GM12878 (cell line): ENCODE measurements at regions not wholly inside any gene's neighbourhood (a gene's known extent, or its start where the extent isn't known, plus 50 kb on each side); places are given as distances from the start of the nearest gene placed in this dataset.

Source experiments
- ATAC-seq: fragments of 200-7000 bp; cut with Tn5 transposase; 3 replicates; pipeline ENCODE4 v1.9.1; 2020; ENCODE audit warnings: mild to moderate bottlenecking, moderate library complexity
- BruUV-seq: library from RNA; stranded (reverse); fragments of 400-500 nt; replicated peaks from 2 replicates; lab custom pipeline; 2021; lab: Mats Ljungman, UMichigan
- CTCF ChIA-PET: fragments of 300-600 bp; sonication (Branson Sonifier 250); formaldehyde crosslinking; extraction: SDS; loops from one replicate; lab custom pipeline; 2021; ENCODE audit warnings: inconsistent platforms; lab: Yijun Ruan, JAX
- POLR2A ChIA-PET: fragments of 350-600 bp; formaldehyde crosslinking; extraction: SDS; loops from one replicate; lab custom pipeline; 2021; ENCODE audit warnings: inconsistent platforms; lab: Charles Lee
- RAD21 ChIA-PET: fragments of 300-600 bp; sonication (Branson Sonifier 250); formaldehyde crosslinking; loops from one replicate; lab custom pipeline; 2023; ENCODE audit warnings: antibody characterized with exemption; ENCODE audit not compliant: unreplicated experiment; lab: Charles Lee
- SMC1A ChIA-PET: fragments of 300-600 bp; sonication (Branson Sonifier 250); formaldehyde crosslinking; loops from one replicate; lab custom pipeline; 2023; ENCODE audit not compliant: unreplicated experiment, uncharacterized antibody; lab: Charles Lee
- DNase-seq: peaks from one replicate; pipeline ENCODE4 v3.0.0-alpha.2; 2011; ENCODE audit warnings: low read depth, low spot score
- FAIRE-seq: peaks from 3 replicates; lab custom pipeline; 2011; peaks lifted over from hg19 to GRCh38; lab: Jason Lieb, UNC
- H2AFZ ChIP-seq: 2 replicates; pipeline ENCODE4 v1.6.0; 2011; ENCODE audit warnings: low read depth, low read length, control low read depth; ENCODE audit not compliant: control insufficient read depth
- H3K27ac ChIP-seq: 2 replicates; pipeline ENCODE4 v1.5.1; 2011; ENCODE audit warnings: control low read depth; ENCODE audit not compliant: control insufficient read depth, insufficient read depth
- H3K27me3 ChIP-seq, 2 experiments: replicated peaks in 1 of 2; 2 replicates each; pipeline versions ENCODE4 v1.6.0 to v1.6.1; 2011; ENCODE audit warnings: low read length in 1 of 2; ENCODE audit not compliant: control insufficient read depth in 2 of 2, insufficient read depth in 2 of 2
- H3K36me3 ChIP-seq, 2 experiments: 2 replicates each; pipeline ENCODE4 v1.5.1; 2011; ENCODE audit warnings: low read length in 1 of 2; ENCODE audit not compliant: control insufficient read depth in 2 of 2, insufficient read depth in 2 of 2
- H3K4me1 ChIP-seq: 2 replicates; pipeline ENCODE4 v1.6.1; 2011; ENCODE audit warnings: mild to moderate bottlenecking, low read length, moderate library complexity, mixed read lengths; ENCODE audit not compliant: control insufficient read depth, insufficient read depth
- H3K4me2 ChIP-seq: 2 replicates; pipeline ENCODE4 v1.6.0; 2011; ENCODE audit warnings: control low read depth; ENCODE audit not compliant: control insufficient read depth, insufficient read depth
- H3K4me3 ChIP-seq: fragments of 200-600 bp; sonication (generic); 2 replicates; pipeline ENCODE4 v1.5.1; 2016
- H3K79me2 ChIP-seq: 2 replicates; pipeline ENCODE4 v1.6.0; 2011; ENCODE audit warnings: low read length; ENCODE audit not compliant: control insufficient read depth, insufficient read depth
- H3K9ac ChIP-seq: 2 replicates; pipeline ENCODE4 v1.8.0; 2011; ENCODE audit warnings: low read length, control low read depth, mixed read lengths; ENCODE audit not compliant: control insufficient read depth, insufficient read depth
- H3K9me3 ChIP-seq: replicated peaks from 3 replicates; pipeline ENCODE4 v1.5.1; 2011; ENCODE audit warnings: mild to moderate bottlenecking, low read length; ENCODE audit not compliant: control insufficient read depth, insufficient read depth
- H4K20me1 ChIP-seq: 2 replicates; pipeline ENCODE4 v1.6.0; 2011; ENCODE audit not compliant: control insufficient read depth, insufficient read depth
- CBFB ChIP-seq: IDR thresholded peaks from 2 replicates; pipeline ENCODE4 v1.6.1; 2016; ENCODE audit warnings: antibody characterized with exemption, low read depth
- CBX5 ChIP-seq: sonication (generic); IDR thresholded peaks from 2 replicates; pipeline ENCODE4 v1.6.1; 2016; ENCODE audit warnings: low read depth, moderate library complexity, mild to moderate bottlenecking, inconsistent platforms
- CHD4 ChIP-seq: fragments of 200-600 bp; sonication (generic); IDR thresholded peaks from 2 replicates; pipeline ENCODE4 v1.6.1; 2016; ENCODE audit warnings: mild to moderate bottlenecking
- HDAC2 ChIP-seq: fragments of 200-600 bp; sonication (generic); IDR thresholded peaks from 2 replicates; pipeline ENCODE4 v1.6.1; 2017
- HDAC6 ChIP-seq: fragments of 200-600 bp; sonication (generic); IDR thresholded peaks from one replicate; pipeline ENCODE4 v1.8.0; 2017; ENCODE audit warnings: antibody characterized with exemption; ENCODE audit not compliant: unreplicated experiment
- KDM1A ChIP-seq: fragments of 200-600 bp; sonication (generic); IDR thresholded peaks from 2 replicates; pipeline ENCODE4 v1.6.1; 2016; ENCODE audit warnings: borderline replicate concordance
- MTA3 ChIP-seq: IDR thresholded peaks from 2 replicates; pipeline ENCODE4 v1.6.1; 2012; ENCODE audit warnings: low read length, inconsistent platforms, borderline replicate concordance
- MXI1 ChIP-seq: fragments of 150-350 bp; IDR thresholded peaks from 2 replicates; pipeline ENCODE4 v1.6.1; 2011; ENCODE audit warnings: low read depth, mild to moderate bottlenecking, inconsistent platforms, low read length, improper control_type of control experiment
- PAX5 ChIP-seq: IDR thresholded peaks from 2 replicates; pipeline ENCODE4 v1.6.1; 2011; ENCODE audit warnings: low read depth, low read length, borderline replicate concordance
- RAD51 ChIP-seq: fragments of 450-650 bp; IDR thresholded peaks from 2 replicates; pipeline ENCODE4 v1.6.1; 2016; ENCODE audit warnings: moderate library complexity, mild to moderate bottlenecking, inconsistent platforms
- SIN3A ChIP-seq: IDR thresholded peaks from 2 replicates; pipeline ENCODE4 v1.6.1; 2012; ENCODE audit warnings: low read depth, low read length, improper control_type of control experiment
- TARDBP ChIP-seq: IDR thresholded peaks from 2 replicates; pipeline ENCODE4 v1.6.1; 2016; ENCODE audit warnings: borderline replicate concordance
- ZBED1 ChIP-seq: IDR thresholded peaks from 2 replicates; pipeline ENCODE4 v1.6.1; 2016; ENCODE audit warnings: borderline replicate concordance
- ZNF217 ChIP-seq: fragments of 450-650 bp; IDR thresholded peaks from 2 replicates; pipeline ENCODE4 v1.6.1; 2017; ENCODE audit warnings: antibody characterized with exemption, mild to moderate bottlenecking
- ZNF622 ChIP-seq: fragments of 450-650 bp; IDR thresholded peaks from 2 replicates; pipeline ENCODE4 v1.6.1; 2017; ENCODE audit warnings: mild to moderate bottlenecking, inconsistent platforms
- WGBS: methylation state at CpG from one replicate; pipeline ENCODE4 v1.1.6; 2016; ENCODE audit warnings: low lambda C conversion rate; ENCODE audit not compliant: insufficient replicate concordance, insufficient coverage; ENCODE audit errors: missing lambda C conversion rate; 5-methylcytosine and 5-hydroxymethylcytosine counted together
- in situ Hi-C: fragments of 300-500 bp; cut with MboI; formaldehyde crosslinking; loops from 9 replicates; pipeline ENCODE4 v1.14.3; 2018; ENCODE audit warnings: mixed read lengths
- intact Hi-C: fragments of 100-400 bp; cut with micrococcal nuclease; formaldehyde crosslinking; loops from one replicate; pipeline ENCODE4 v1.14.2; 2022; ENCODE audit not compliant: unreplicated experiment
- TF ChIP-seq, protein P1 (sequence below): fragments of 150-350 bp; IDR thresholded peaks from 2 replicates; pipeline ENCODE4 v1.6.1; 2014; ENCODE audit warnings: mild to moderate bottlenecking, low read depth, low read length
- TF ChIP-seq, protein P2 (sequence below): fragments of 450-650 bp; IDR thresholded peaks from 2 replicates; pipeline ENCODE4 v1.6.1; 2018; ENCODE audit warnings: mild to moderate bottlenecking, low read depth, moderate library complexity; ENCODE audit not compliant: partially characterized antibody
- TF ChIP-seq, protein P3 (sequence below): IDR thresholded peaks from 2 replicates; pipeline ENCODE4 v1.6.1; 2011; ENCODE audit warnings: borderline replicate concordance, low read depth, mild to moderate bottlenecking, moderate library complexity, mixed read lengths, low read length; ENCODE audit not compliant: insufficient read depth; ENCODE audit errors: extremely low read length

DNA sequence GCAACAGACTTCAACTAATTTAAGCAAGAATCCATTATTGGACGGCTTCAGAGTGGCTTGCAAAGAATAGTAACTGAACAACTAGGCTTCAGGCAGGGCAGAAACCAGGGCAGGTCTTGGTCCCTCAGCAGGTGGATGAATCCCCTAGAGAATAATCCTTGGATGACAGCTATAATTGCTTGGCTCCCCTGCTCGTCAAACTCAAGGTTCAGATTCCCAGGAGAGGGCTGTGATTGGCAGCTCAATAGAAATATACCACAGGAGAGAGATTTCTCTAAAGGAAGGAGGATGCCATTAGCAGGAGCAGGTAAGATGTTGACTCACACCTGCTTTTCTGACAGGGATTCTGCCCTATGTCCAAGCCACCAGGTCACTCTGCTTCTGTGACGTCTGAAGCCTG, 89.6 kb upstream of the PCDH8 start (continued):
- TF ChIP-seq, protein P1, sequence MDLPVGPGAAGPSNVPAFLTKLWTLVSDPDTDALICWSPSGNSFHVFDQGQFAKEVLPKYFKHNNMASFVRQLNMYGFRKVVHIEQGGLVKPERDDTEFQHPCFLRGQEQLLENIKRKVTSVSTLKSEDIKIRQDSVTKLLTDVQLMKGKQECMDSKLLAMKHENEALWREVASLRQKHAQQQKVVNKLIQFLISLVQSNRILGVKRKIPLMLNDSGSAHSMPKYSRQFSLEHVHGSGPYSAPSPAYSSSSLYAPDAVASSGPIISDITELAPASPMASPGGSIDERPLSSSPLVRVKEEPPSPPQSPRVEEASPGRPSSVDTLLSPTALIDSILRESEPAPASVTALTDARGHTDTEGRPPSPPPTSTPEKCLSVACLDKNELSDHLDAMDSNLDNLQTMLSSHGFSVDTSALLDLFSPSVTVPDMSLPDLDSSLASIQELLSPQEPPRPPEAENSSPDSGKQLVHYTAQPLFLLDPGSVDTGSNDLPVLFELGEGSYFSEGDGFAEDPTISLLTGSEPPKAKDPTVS: no peak
- TF ChIP-seq MTA3: no peak
- TF ChIP-seq SIN3A: no peak
- TF ChIP-seq CHD4: no peak
- no peak for TF ChIP-seq ZBED1
- no peak for TF ChIP-seq CBFB
- no peak for TF ChIP-seq ZNF217
- TF ChIP-seq HDAC2: no peak

DNA sequence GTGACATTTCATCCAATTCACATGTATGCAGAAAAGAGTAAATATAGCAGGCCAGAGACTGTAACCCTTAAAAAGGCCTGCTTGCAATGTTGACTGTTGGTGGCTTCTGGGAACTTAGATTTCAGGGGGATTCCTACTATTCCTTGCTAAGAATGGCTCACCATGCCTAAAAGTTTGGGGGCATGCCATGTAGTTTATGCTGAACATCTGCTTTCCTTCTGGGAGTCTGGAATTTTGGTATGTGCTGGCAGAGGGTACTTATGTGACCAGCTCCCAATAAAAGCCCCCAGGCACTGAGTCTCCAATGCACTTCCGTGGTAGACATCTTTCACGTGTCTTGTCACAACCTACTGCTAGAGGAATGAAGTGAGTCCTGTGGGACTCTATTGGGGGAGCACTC, 88.4 kb upstream of the PCDH8 start:
- Histone ChIP-seq H3K79me2 (no peaks in the 10 kb centered on the region), H4K20me1 (no peaks in the 10 kb centered on the region), H3K36me3 (no peaks in the 10 kb centered on the region), H2AFZ (no peak overlapping the region), H3K27ac (no peak overlapping the region), H3K27me3 (no peaks in the 10 kb centered on the region; a peak in 1 of 4 replicates), H3K4me2 (no peak overlapping the region), H3K9me3 (no peaks in the 10 kb centered on the region), H3K4me1 (no peaks in the 10 kb centered on the region), H3K4me3 (no peak overlapping the region), H3K9ac (no peak overlapping the region)
- ChIA-PET POLR2A (no interaction called here), SMC1A (no interaction called here), RAD21 (no interaction called here), CTCF (no interaction called here)
- intact Hi-C loops: no loop called here
- WGBS: 20% methylated on average over 2 of the region's 2 CpGs
- no peak for DNase-seq
- ATAC-seq: no peak
- TF ChIP-seq, protein P2, sequence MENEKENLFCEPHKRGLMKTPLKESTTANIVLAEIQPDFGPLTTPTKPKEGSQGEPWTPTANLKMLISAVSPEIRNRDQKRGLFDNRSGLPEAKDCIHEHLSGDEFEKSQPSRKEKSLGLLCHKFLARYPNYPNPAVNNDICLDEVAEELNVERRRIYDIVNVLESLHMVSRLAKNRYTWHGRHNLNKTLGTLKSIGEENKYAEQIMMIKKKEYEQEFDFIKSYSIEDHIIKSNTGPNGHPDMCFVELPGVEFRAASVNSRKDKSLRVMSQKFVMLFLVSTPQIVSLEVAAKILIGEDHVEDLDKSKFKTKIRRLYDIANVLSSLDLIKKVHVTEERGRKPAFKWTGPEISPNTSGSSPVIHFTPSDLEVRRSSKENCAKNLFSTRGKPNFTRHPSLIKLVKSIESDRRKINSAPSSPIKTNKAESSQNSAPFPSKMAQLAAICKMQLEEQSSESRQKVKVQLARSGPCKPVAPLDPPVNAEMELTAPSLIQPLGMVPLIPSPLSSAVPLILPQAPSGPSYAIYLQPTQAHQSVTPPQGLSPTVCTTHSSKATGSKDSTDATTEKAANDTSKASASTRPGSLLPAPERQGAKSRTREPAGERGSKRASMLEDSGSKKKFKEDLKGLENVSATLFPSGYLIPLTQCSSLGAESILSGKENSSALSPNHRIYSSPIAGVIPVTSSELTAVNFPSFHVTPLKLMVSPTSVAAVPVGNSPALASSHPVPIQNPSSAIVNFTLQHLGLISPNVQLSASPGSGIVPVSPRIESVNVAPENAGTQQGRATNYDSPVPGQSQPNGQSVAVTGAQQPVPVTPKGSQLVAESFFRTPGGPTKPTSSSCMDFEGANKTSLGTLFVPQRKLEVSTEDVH: no peak
- TF ChIP-seq ZNF622 (no peak), MXI1 (no peak), PAX5 (no peak), HDAC6 (no peak), CBX5 (no peak), TARDBP (no peak), RAD51 (no peak), KDM1A (no peak)
- TF ChIP-seq, protein P3, sequence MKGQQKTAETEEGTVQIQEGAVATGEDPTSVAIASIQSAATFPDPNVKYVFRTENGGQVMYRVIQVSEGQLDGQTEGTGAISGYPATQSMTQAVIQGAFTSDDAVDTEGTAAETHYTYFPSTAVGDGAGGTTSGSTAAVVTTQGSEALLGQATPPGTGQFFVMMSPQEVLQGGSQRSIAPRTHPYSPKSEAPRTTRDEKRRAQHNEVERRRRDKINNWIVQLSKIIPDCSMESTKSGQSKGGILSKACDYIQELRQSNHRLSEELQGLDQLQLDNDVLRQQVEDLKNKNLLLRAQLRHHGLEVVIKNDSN: no peak
- BruUV-seq: no TSS peak
- in situ Hi-C loops: no loop called here
- no peak for FAIRE-seq
